OCI-LY7 (cell line): ENCODE measurements at regions not wholly inside any gene's neighbourhood (a gene's known extent, or its start where the extent isn't known, plus 50 kb on each side); places are given as distances from the start of the nearest gene placed in this dataset.

ENCODE experiments used
- BruUV-seq: library from RNA; stranded (reverse); fragments of 400-500 nt; replicated peaks from 2 replicates; lab custom pipeline; 2021; lab: Mats Ljungman, UMichigan
- CTCF ChIA-PET: fragments of 300-600 bp; sonication (Branson Sonifier 250); formaldehyde crosslinking; loops from one replicate; lab custom pipeline; 2022; ENCODE audit warnings: antibody characterized with exemption; ENCODE audit not compliant: unreplicated experiment; lab: Charles Lee
- POLR2A ChIA-PET: fragments of 300-600 bp; sonication (Branson Sonifier 250); formaldehyde crosslinking; loops from one replicate; lab custom pipeline; 2022; ENCODE audit warnings: antibody characterized with exemption; lab: Charles Lee
- DNase-seq: peaks from one replicate; pipeline ENCODE4 v3.0.0-alpha.2; 2015; ENCODE audit warnings: low spot score
- H2AFZ ChIP-seq: fragments of 200-600 bp; sonication (generic), shearing (Covaris generic); 2 replicates; pipeline ENCODE4 v1.6.1; 2014; ENCODE audit warnings: mild to moderate bottlenecking, antibody characterized with exemption, low read length, moderate library complexity
- H3K27ac ChIP-seq: fragments of 200-600 bp; sonication (generic); 2 replicates; pipeline ENCODE4 v1.5.1; 2014; ENCODE audit warnings: mixed run types, low read depth, mild to moderate bottlenecking, moderate library complexity, low read length, inconsistent platforms; ENCODE audit not compliant: poor library complexity, severe bottlenecking
- H3K36me3 ChIP-seq: fragments of 200-600 bp; sonication (generic); 2 replicates; pipeline ENCODE4 v1.6.1; 2014; ENCODE audit warnings: mild to moderate bottlenecking, antibody characterized with exemption, low read length, moderate library complexity, mixed read lengths; ENCODE audit not compliant: insufficient read depth
- H3K4me1 ChIP-seq: fragments of 200-600 bp; sonication (generic); 2 replicates; pipeline ENCODE4 v1.5.1; 2014; ENCODE audit warnings: mild to moderate bottlenecking, low read length; ENCODE audit not compliant: insufficient read depth, poor library complexity, severe bottlenecking
- H3K4me2 ChIP-seq: fragments of 200-600 bp; sonication (generic); 2 replicates; pipeline ENCODE4 v1.6.1; 2014; ENCODE audit warnings: mild to moderate bottlenecking, low read length
- H3K4me3 ChIP-seq: fragments of 200-600 bp; sonication (generic); 2 replicates; pipeline ENCODE4 v1.5.1; 2014; ENCODE audit warnings: mild to moderate bottlenecking, low read depth, low read length; ENCODE audit not compliant: poor library complexity, severe bottlenecking
- H3K79me2 ChIP-seq: fragments of 200-600 bp; sonication (generic); 2 replicates; pipeline ENCODE4 v1.6.1; 2016; ENCODE audit warnings: low read depth, mild to moderate bottlenecking, low read length, moderate library complexity, mixed read lengths; ENCODE audit not compliant: insufficient read depth
- H3K9me2 ChIP-seq: fragments of 200-600 bp; sonication (generic); 2 replicates; pipeline ENCODE4 v1.6.1; 2016; ENCODE audit warnings: mild to moderate bottlenecking, low read length, mixed read lengths; ENCODE audit not compliant: insufficient read depth
- H3K9me3 ChIP-seq: fragments of 200-600 bp; sonication (generic); 2 replicates; pipeline ENCODE4 v1.6.1; 2014; ENCODE audit warnings: mild to moderate bottlenecking, mixed run types, low read length, mixed read lengths
- H4K20me1 ChIP-seq: fragments of 200-600 bp; sonication (generic); 2 replicates; pipeline ENCODE4 v1.6.1; 2014; ENCODE audit warnings: mild to moderate bottlenecking, antibody characterized with exemption, low read length, moderate library complexity, mixed read lengths; ENCODE audit not compliant: insufficient read depth
- CTCF ChIP-seq: fragments of 200-600 bp; sonication (generic); conservative IDR thresholded peaks from 2 replicates; pipeline ENCODE4 v1.5.1; 2014; ENCODE audit warnings: mild to moderate bottlenecking, antibody characterized with exemption, low read length, moderate library complexity, mixed read lengths
- EZH2phosphoT487 ChIP-seq: fragments of 200-600 bp; sonication (generic); IDR thresholded peaks from 2 replicates; pipeline ENCODE4 v1.6.1; 2018; ENCODE audit warnings: low read depth, borderline replicate concordance, mild to moderate bottlenecking, mixed run types, antibody characterized with exemption, low read length, moderate library complexity, mixed read lengths
- intact Hi-C: fragments of 100-400 bp; cut with micrococcal nuclease; formaldehyde crosslinking; loops from one replicate; pipeline ENCODE4 v1.10.0; 2022; ENCODE audit not compliant: unreplicated experiment

DNA sequence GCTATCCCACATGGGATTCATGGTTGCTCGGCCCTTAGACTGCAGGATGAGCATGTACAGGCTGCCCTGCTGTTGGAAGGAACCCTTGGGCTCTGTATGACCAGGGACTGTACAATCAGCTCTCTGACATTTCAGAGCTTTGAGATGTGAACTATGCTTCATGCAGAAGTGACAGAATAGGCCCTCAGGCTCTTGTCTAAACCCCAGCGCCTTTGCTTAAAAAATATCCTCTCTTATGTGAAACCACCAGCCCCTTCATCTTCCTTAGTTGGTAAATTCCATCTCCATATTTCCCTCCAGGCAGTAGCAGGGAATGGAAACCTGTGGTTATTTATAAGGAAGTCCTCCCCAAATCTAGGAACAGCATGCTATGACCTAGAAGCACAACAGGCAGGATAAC is 78.9 kb upstream of the PLET1 start:
- no peaks in the 10 kb centered on the region for H3K79me2 ChIP-seq
- no peaks in the 10 kb centered on the region for H3K9me3 ChIP-seq
- intact Hi-C loops: no loop called here
- H3K4me2 ChIP-seq: no peak overlapping the region
- no peak for DNase-seq
- H3K36me3 ChIP-seq: no peaks in the 10 kb centered on the region
- ChIA-PET CTCF (no interaction called here), POLR2A (no interaction called here)
- no peaks in the 10 kb centered on the region for H3K9me2 ChIP-seq
- no peaks in the 10 kb centered on the region for H3K4me1 ChIP-seq
- TF ChIP-seq EZH2phosphoT487 (no peak), CTCF (no peak)
- no peak overlapping the region for H2AFZ ChIP-seq
- H3K27ac ChIP-seq: no peak overlapping the region
- no TSS peak for BruUV-seq
- H3K4me3 ChIP-seq: no peak overlapping the region
- no peaks in the 10 kb centered on the region for H4K20me1 ChIP-seq

DNA sequence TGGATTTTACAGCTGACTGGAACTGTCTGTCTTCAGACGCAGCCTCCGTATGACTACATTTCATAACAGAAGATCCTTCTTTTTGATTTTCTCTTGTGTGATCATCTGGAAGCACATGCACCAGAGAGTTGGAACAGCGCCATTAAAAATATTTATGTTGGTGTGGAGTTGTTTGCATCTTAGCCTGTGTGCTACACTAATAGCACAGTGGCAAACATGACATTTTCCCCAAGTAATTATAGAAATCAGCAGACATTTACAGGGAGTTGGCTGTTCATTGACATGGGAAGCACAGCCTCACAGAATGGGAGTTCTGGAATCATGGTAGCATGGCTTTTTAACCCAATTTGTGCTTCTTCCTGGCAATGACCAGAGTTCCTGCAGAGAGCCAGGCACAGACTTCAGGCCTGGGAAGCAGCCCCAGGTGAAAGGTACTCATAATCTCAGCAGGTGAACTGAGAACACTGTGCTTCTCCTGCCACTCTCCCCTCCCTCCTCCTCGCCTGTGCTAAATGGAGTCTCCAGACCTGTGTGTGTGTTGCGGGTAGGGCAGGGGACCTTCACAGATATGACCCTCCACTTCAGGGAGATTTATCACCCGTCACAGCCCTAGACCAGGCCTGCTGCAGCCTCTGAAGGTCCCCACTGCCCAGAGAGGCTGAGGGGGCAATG is 82.8 kb upstream of the PLET1 start:
- CTCF ChIA-PET: no interaction called here
- TF ChIP-seq CTCF (no peak), EZH2phosphoT487 (no peak)
- Histone ChIP-seq H3K9me3 (no peaks in the 10 kb centered on the region), H3K4me3 (no peak overlapping the region), H3K36me3 (no peaks in the 10 kb centered on the region), H3K27ac (no peak overlapping the region), H3K4me2 (no peak overlapping the region), H2AFZ (no peak overlapping the region), H3K9me2 (no peaks in the 10 kb centered on the region), H4K20me1 (no peaks in the 10 kb centered on the region), H3K4me1 (no peaks in the 10 kb centered on the region), H3K79me2 (no peaks in the 10 kb centered on the region)
- DNase-seq: no peak
- intact Hi-C loops: no loop called here
- no TSS peak for BruUV-seq
- POLR2A ChIA-PET: no interaction called here

DNA sequence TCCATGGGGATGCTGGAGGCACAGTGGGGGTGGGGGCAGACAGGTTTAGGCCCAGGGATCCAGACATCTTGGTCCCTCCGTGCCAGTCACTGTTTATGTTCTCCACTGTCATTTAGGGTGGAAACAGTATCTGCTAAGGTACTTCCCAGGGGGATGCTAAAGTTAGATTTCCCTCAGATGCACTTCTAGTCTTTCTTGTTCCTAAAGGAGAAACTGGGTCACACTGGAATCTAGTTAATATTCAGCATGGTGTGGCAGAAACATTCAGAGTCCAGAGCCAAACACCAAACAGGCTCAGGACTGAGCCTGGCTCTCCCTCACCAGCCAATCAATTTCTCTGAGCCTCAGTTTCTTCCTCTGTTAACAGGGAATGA is 83.4 kb upstream of the PLET1 start:
- Histone ChIP-seq H3K27ac (no peak overlapping the region), H4K20me1 (no peaks in the 10 kb centered on the region), H2AFZ (no peak overlapping the region), H3K4me3 (no peak overlapping the region), H3K9me3 (no peaks in the 10 kb centered on the region), H3K36me3 (no peaks in the 10 kb centered on the region), H3K4me2 (no peak overlapping the region), H3K9me2 (no peaks in the 10 kb centered on the region), H3K79me2 (no peaks in the 10 kb centered on the region), H3K4me1 (no peaks in the 10 kb centered on the region)
- BruUV-seq: no TSS peak
- CTCF ChIA-PET: no interaction called here
- POLR2A ChIA-PET: no interaction called here
- no peak for DNase-seq
- no peak for TF ChIP-seq EZH2phosphoT487
- no peak for TF ChIP-seq CTCF
- intact Hi-C loops: no loop called here
